Muscle layer of duodenum (tissue), 2 donors: ENCODE measurements at regions not wholly inside any gene's neighbourhood (a gene's known extent, or its start where the extent isn't known, plus 50 kb on each side); places are given as distances from the start of the nearest gene placed in this dataset.
A peak's percentile ranks its signal among the peaks of the same experiment; 100 is the strongest.
"Not testable (repeated sequence)": the region's sequence is repeated elsewhere in the genome, so short reads cannot be mapped to it uniquely, and the experiment has no call there.

ENCODE experiments used
- H3K27ac ChIP-seq: one replicate; pipeline ENCODE4 v1.7.0; 2013; ENCODE audit warnings: mild to moderate bottlenecking, low read length
- H3K27me3 ChIP-seq: one replicate; pipeline ENCODE4 v1.7.0; 2013; ENCODE audit warnings: low read depth, mild to moderate bottlenecking, control low read depth, low read length
- H3K36me3 ChIP-seq, 2 donors: one replicate each; pipeline ENCODE4 v1.7.0; 2013; ENCODE audit warnings: low read length in 2 of 2, control low read depth in 1 of 2, mild to moderate bottlenecking in 1 of 2; ENCODE audit not compliant: insufficient read depth in 2 of 2, control insufficient read depth in 1 of 2
- H3K4me1 ChIP-seq, 2 donors: one replicate each; pipeline ENCODE4 v1.7.0; 2013; ENCODE audit warnings: low read length in 2 of 2, mild to moderate bottlenecking in 2 of 2, control low read depth in 1 of 2, moderate library complexity in 1 of 2; ENCODE audit not compliant: insufficient read depth in 2 of 2, control insufficient read depth in 1 of 2
- H3K4me3 ChIP-seq, 2 donors: one replicate each; pipeline ENCODE4 v1.7.0; 2013; ENCODE audit warnings: low read length in 2 of 2, low read depth in 1 of 2, mild to moderate bottlenecking in 1 of 2
- H3K9me3 ChIP-seq, 2 donors: one replicate each; pipeline ENCODE4 v1.7.0; 2013; ENCODE audit warnings: low read length in 2 of 2, control low read depth in 1 of 2, mild to moderate bottlenecking in 1 of 2; ENCODE audit not compliant: control insufficient read depth in 1 of 2
- donor health status: healthy.

GRCh38 chr3:156033428-156033827 lies 87.0 kb upstream of the KCNAB1 start:
- H3K27ac ChIP-seq: no peak overlapping the region
- no peaks in the 10 kb centered on the region for H3K27me3 ChIP-seq
- no peaks in the 10 kb centered on the region for H3K4me1 ChIP-seq
- no peaks in the 10 kb centered on the region for H3K36me3 ChIP-seq
- H3K4me3 ChIP-seq: no peak overlapping the region
- H3K9me3 ChIP-seq: no peaks in the 10 kb centered on the region

- H3K36me3 ChIP-seq: no peaks in the 10 kb centered on the region
- no peaks in the 10 kb centered on the region for H3K4me1 ChIP-seq
- H3K27me3 ChIP-seq: no peaks in the 10 kb centered on the region
- no peak overlapping the region for H3K4me3 ChIP-seq
- H3K27ac ChIP-seq: no peak overlapping the region
- H3K9me3 ChIP-seq: no peaks in the 10 kb centered on the region
Measured at GRCh38 chr3:156035158-156035557, 85.2 kb upstream of the KCNAB1 start.

GRCh38 chr3:156036258-156037053 lies 83.9 kb upstream of the KCNAB1 start:
- Histone ChIP-seq H3K4me3 (no peak overlapping the region), H3K27me3 (no peaks in the 10 kb centered on the region), H3K9me3 (no peaks in the 10 kb centered on the region), H3K4me1 (no peaks in the 10 kb centered on the region), H3K36me3 (no peaks in the 10 kb centered on the region), H3K27ac (no peak overlapping the region)

- Histone ChIP-seq H3K4me1 (no peaks in the 10 kb centered on the region), H3K9me3 (no peaks in the 10 kb centered on the region), H3K4me3 (no peak overlapping the region), H3K36me3 (no peaks in the 10 kb centered on the region), H3K27me3 (no peaks in the 10 kb centered on the region), H3K27ac (no peak overlapping the region)
Measured at GRCh38 chr3:156037356-156037755, 83.0 kb upstream of the KCNAB1 start.

GRCh38 chr3:156038869-156039268 lies 81.5 kb upstream of the KCNAB1 start:
- Histone ChIP-seq H3K27ac (no peak overlapping the region), H3K27me3 (no peaks in the 10 kb centered on the region), H3K9me3 (no peaks in the 10 kb centered on the region), H3K36me3 (no peaks in the 10 kb centered on the region), H3K4me3 (peak overlapping the region in 1 of 2 donors; percentile 7), H3K4me1 (no peaks in the 10 kb centered on the region)

- Histone ChIP-seq H3K4me3 (no peak overlapping the region), H3K36me3 (no peaks in the 10 kb centered on the region), H3K27me3 (no peaks in the 10 kb centered on the region), H3K9me3 (no peaks in the 10 kb centered on the region), H3K4me1 (no peaks in the 10 kb centered on the region), H3K27ac (no peak overlapping the region)
Measured at GRCh38 chr3:156040041-156040440, 80.3 kb upstream of the KCNAB1 start.

- not testable (repeated sequence) for H3K27ac ChIP-seq, H3K36me3 ChIP-seq, H3K4me1 ChIP-seq, H3K9me3 ChIP-seq, H3K27me3 ChIP-seq, H3K4me3 ChIP-seq
Measured at GRCh38 chr3:156041216-156041841, 79.0 kb upstream of the KCNAB1 start.

- H3K27ac ChIP-seq, H3K36me3 ChIP-seq, H3K4me3 ChIP-seq, H3K4me1 ChIP-seq, H3K9me3 ChIP-seq, H3K27me3 ChIP-seq: not testable (repeated sequence)
Measured at GRCh38 chr3:156041856-156042255, 78.5 kb upstream of the KCNAB1 start.

- not testable (repeated sequence) for H3K27ac ChIP-seq, H3K9me3 ChIP-seq, H3K27me3 ChIP-seq, H3K4me3 ChIP-seq, H3K4me1 ChIP-seq, H3K36me3 ChIP-seq
Measured at GRCh38 chr3:156043832-156044633, 76.3 kb upstream of the KCNAB1 start.

GRCh38 chr3:156044634-156044975 lies 75.8 kb upstream of the KCNAB1 start:
- Histone ChIP-seq H3K9me3 (no peaks in the 10 kb centered on the region), H3K27me3 (no peaks in the 10 kb centered on the region), H3K4me1 (no peaks in the 10 kb centered on the region), H3K36me3 (no peaks in the 10 kb centered on the region), H3K4me3 (no peak overlapping the region), H3K27ac (no peak overlapping the region)

- H3K27ac ChIP-seq, H3K9me3 ChIP-seq, H3K27me3 ChIP-seq, H3K36me3 ChIP-seq, H3K4me1 ChIP-seq, H3K4me3 ChIP-seq: not testable (repeated sequence)
Measured at GRCh38 chr3:156048483-156048882, 71.9 kb upstream of the KCNAB1 start.
